ENCODE measurements at regions not wholly inside any gene's neighbourhood (a gene's known extent, or its start where the extent isn't known, plus 50 kb on each side); places are given as distances from the start of the nearest gene placed in this dataset.
"Not testable (repeated sequence)": the region's sequence is repeated elsewhere in the genome, so short reads cannot be mapped to it uniquely, and the experiment has no call there.

DNA sequence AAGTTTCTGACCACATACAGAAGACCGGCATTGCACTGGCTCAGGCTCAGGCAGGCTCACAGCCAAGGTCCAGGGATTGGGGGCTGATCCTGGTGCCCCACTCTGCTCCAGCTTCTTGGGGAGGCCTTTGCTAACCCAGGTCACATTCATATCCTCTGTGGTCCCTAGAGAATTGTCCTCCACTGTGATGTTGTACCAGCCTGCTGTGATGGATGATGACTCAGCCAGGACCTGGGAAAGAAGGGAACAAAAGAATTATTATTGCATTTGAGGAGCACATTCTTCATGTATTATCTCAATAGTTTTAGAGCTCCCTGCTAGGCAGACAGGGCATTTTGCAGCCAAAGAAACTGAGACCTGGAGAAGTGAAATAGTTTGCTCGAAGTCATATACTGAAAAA lies 114.3 kb upstream of the ETV3 start:
- H3K79me2 ChIP-seq (ENCODE audit: insufficient read depth, low read length), result no peaks in the 10 kb centered on the region
- TF ChIP-seq, protein P1, sequence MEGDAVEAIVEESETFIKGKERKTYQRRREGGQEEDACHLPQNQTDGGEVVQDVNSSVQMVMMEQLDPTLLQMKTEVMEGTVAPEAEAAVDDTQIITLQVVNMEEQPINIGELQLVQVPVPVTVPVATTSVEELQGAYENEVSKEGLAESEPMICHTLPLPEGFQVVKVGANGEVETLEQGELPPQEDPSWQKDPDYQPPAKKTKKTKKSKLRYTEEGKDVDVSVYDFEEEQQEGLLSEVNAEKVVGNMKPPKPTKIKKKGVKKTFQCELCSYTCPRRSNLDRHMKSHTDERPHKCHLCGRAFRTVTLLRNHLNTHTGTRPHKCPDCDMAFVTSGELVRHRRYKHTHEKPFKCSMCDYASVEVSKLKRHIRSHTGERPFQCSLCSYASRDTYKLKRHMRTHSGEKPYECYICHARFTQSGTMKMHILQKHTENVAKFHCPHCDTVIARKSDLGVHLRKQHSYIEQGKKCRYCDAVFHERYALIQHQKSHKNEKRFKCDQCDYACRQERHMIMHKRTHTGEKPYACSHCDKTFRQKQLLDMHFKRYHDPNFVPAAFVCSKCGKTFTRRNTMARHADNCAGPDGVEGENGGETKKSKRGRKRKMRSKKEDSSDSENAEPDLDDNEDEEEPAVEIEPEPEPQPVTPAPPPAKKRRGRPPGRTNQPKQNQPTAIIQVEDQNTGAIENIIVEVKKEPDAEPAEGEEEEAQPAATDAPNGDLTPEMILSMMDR (IDR thresholded peaks at IDR 0.05; ENCODE audit: extremely low read depth, low read depth, low read length), result no peak
- H3K36me3 ChIP-seq (ENCODE audit: insufficient read depth, low read length), result no peaks in the 10 kb centered on the region
- H4K20me1 ChIP-seq (ENCODE audit: insufficient read depth, low read length), result no peaks in the 10 kb centered on the region
- H3K4me1 ChIP-seq (ENCODE audit: insufficient read depth, low read length), result no peaks in the 10 kb centered on the region
- peak; percentile 46 for DNase-seq (ENCODE audit: insufficient read length, low spot score, missing footprints)
- H3K27me3 ChIP-seq (ENCODE audit: insufficient read depth, low read length), result no peaks in the 10 kb centered on the region
- H2AFZ ChIP-seq (ENCODE audit: low read length), result no peak overlapping the region
- no peak overlapping the region for H3K4me2 ChIP-seq (ENCODE audit: insufficient read depth, low read length)
- H3K27ac ChIP-seq (ENCODE audit: low read depth, low read length), result no peak overlapping the region
- H3K4me3 ChIP-seq (ENCODE audit: insufficient read depth, low read length), result no peak overlapping the region
- no peaks in the 10 kb centered on the region for H3K9me3 ChIP-seq (ENCODE audit: low read depth, low read length)

DNA sequence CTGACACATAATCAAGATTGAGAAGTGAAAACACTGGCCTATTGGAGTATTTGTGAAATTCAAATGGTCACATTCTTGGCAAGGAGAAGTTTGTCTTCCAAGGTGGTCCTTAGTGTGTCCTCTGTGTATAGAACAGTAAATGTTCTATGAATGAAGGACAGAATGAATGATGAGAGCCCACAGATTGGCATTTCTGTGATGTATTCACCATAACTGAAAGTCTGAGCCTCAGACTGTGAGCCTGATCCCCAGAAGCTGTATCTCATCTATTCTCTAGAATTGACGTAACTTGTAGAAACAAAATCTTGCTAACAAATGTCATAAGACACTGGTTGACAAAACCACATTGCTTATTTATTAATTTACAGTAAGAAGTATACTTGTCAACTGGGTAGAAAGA lies 111.5 kb upstream of the ETV3 start:
- no peaks in the 10 kb centered on the region for H3K27me3 ChIP-seq (ENCODE audit: insufficient read depth, low read length)
- no peaks in the 10 kb centered on the region for H3K9me3 ChIP-seq (ENCODE audit: low read depth, low read length)
- peak; percentile 3 for DNase-seq (ENCODE audit: insufficient read length, low spot score, missing footprints)
- no peaks in the 10 kb centered on the region for H3K79me2 ChIP-seq (ENCODE audit: insufficient read depth, low read length)
- no peak overlapping the region for H2AFZ ChIP-seq (ENCODE audit: low read length)
- H3K4me2 ChIP-seq (ENCODE audit: insufficient read depth, low read length), result no peak overlapping the region
- H3K4me3 ChIP-seq (ENCODE audit: insufficient read depth, low read length), result no peak overlapping the region
- H3K27ac ChIP-seq (ENCODE audit: low read depth, low read length), result no peak overlapping the region
- H4K20me1 ChIP-seq (ENCODE audit: insufficient read depth, low read length), result no peaks in the 10 kb centered on the region
- H3K36me3 ChIP-seq (ENCODE audit: insufficient read depth, low read length), result no peaks in the 10 kb centered on the region
- H3K4me1 ChIP-seq (ENCODE audit: insufficient read depth, low read length), result no peaks in the 10 kb centered on the region
- TF ChIP-seq, protein P1 (IDR thresholded peaks at IDR 0.05; ENCODE audit: extremely low read depth, low read depth, low read length), result no peak

DNA sequence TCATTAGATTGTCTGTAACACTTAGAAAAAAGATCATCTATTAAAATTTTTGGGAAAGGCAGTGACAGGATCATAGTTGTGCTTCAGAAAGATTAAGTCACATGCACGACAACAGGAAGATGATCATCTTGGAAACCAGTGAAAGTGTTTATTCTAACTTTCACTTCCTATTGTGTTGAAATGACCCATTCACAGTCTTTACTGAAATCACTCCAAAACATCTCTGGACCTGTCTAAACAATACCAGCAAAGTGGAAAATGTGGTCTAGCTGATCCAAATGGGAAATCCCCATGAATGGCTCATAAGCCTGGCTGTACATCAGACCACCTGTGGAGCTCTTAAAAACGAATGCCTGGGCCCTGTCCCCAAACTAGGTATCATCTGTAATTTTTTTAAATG lies 111.1 kb upstream of the ETV3 start:
- H3K36me3 ChIP-seq (ENCODE audit: insufficient read depth, low read length), result no peaks in the 10 kb centered on the region
- H2AFZ ChIP-seq (ENCODE audit: low read length), result no peak overlapping the region
- no peaks in the 10 kb centered on the region for H3K9me3 ChIP-seq (ENCODE audit: low read depth, low read length)
- no peak overlapping the region for H3K4me2 ChIP-seq (ENCODE audit: insufficient read depth, low read length)
- H3K27me3 ChIP-seq (ENCODE audit: insufficient read depth, low read length), result no peaks in the 10 kb centered on the region
- H3K79me2 ChIP-seq (ENCODE audit: insufficient read depth, low read length), result no peaks in the 10 kb centered on the region
- no peaks in the 10 kb centered on the region for H4K20me1 ChIP-seq (ENCODE audit: insufficient read depth, low read length)
- no peaks in the 10 kb centered on the region for H3K4me1 ChIP-seq (ENCODE audit: insufficient read depth, low read length)
- H3K27ac ChIP-seq (ENCODE audit: low read depth, low read length), result no peak overlapping the region
- H3K4me3 ChIP-seq (ENCODE audit: insufficient read depth, low read length), result no peak overlapping the region
- TF ChIP-seq, protein P1 (IDR thresholded peaks at IDR 0.05; ENCODE audit: extremely low read depth, low read depth, low read length), result no peak
- DNase-seq (ENCODE audit: insufficient read length, low spot score, missing footprints), result no peak

DNA sequence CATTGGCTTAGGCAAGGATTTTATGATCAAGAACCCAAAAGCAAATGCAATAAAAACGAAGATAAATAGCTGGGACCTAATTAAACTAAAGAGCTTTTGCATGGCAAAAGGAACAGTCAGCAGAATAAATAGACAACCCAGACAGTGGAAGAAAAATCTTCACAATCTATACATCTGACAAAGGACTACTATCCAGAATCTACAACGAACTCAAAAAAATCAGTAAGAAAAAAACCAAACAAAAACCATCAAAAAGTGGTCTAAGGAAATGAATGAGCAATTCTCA lies 109.5 kb upstream of the ETV3 start:
- not testable (repeated sequence) for H3K36me3 ChIP-seq (ENCODE audit: insufficient read depth, low read length); DNase-seq (ENCODE audit: insufficient read length, low spot score, missing footprints); H2AFZ ChIP-seq (ENCODE audit: low read length); H3K4me2 ChIP-seq (ENCODE audit: insufficient read depth, low read length); H3K4me1 ChIP-seq (ENCODE audit: insufficient read depth, low read length); H3K4me3 ChIP-seq (ENCODE audit: insufficient read depth, low read length); H3K9me3 ChIP-seq (ENCODE audit: low read depth, low read length); H3K79me2 ChIP-seq (ENCODE audit: insufficient read depth, low read length); H3K27me3 ChIP-seq (ENCODE audit: insufficient read depth, low read length); H3K27ac ChIP-seq (ENCODE audit: low read depth, low read length); H4K20me1 ChIP-seq (ENCODE audit: insufficient read depth, low read length)
